VCaP (cell line): ENCODE measurements at regions not wholly inside any gene's neighbourhood (a gene's known extent, or its start where the extent isn't known, plus 50 kb on each side); places are given as distances from the start of the nearest gene placed in this dataset.

ENCODE experiments used
- H3K27ac ChIP-seq: fragments of 450-650 bp; 2 replicates; pipeline ENCODE4 v1.5.1; 2017
- CTCF ChIP-seq: fragments of 450-650 bp; conservative IDR thresholded peaks from 2 replicates; pipeline ENCODE4 v1.5.1; 2017; ENCODE audit warnings: mild to moderate bottlenecking, moderate library complexity

GRCh38 chr6:109255087-109255486 is 127.2 kb downstream of the CD164 start:
- TF ChIP-seq CTCF: no peak

GRCh38 chr6:109253366-109253765 is 128.9 kb downstream of the CD164 start:
- H3K27ac ChIP-seq: peak overlapping the region; percentile 95
- TF ChIP-seq CTCF: no peak

More at GRCh38 chr6:109255087-109255486, 127.2 kb downstream of the CD164 start:
- H3K27ac ChIP-seq: peak overlapping the region; percentile 95

- TF ChIP-seq CTCF: no peak
- H3K27ac ChIP-seq: peak overlapping the region; percentile 95
Observed at GRCh38 chr6:109252261-109253041, 129.8 kb downstream of the CD164 start.

- no peak for TF ChIP-seq CTCF
- peak overlapping the region; percentile 95 for H3K27ac ChIP-seq
Observed at GRCh38 chr6:109251839-109252238, 130.4 kb downstream of the CD164 start.

GRCh38 chr6:109250544-109251156 is 131.6 kb downstream of the CD164 start:
- peak overlapping the region; percentile 95 for H3K27ac ChIP-seq

GRCh38 chr6:109243863-109244825 is 138.1 kb downstream of the CD164 start:
- H3K27ac ChIP-seq: no peak overlapping the region
- no peak for TF ChIP-seq CTCF

- H3K27ac ChIP-seq: no peak overlapping the region
- no peak for TF ChIP-seq CTCF
Observed at GRCh38 chr6:109242925-109243324, 139.3 kb downstream of the CD164 start.
